Dendritic cell treated with granulocyte-macrophage colony-stimulating factor and Interleukin-4, amounts not matched to agents 40 ng/mL and 50 ng/mL, for 4 days (primary cell): ENCODE measurements at regions not wholly inside any gene's neighbourhood (a gene's known extent, or its start where the extent isn't known, plus 50 kb on each side); places are given as distances from the start of the nearest gene placed in this dataset.

Experiments
- H3K27ac Mint-ChIP-seq: one replicate; pipeline ENCODE4 v1.8.0; 2022; ENCODE audit warnings: mild to moderate bottlenecking, mixed read lengths
- H3K27me3 Mint-ChIP-seq: one replicate; pipeline ENCODE4 v1.8.0; 2022; ENCODE audit warnings: mild to moderate bottlenecking, mixed read lengths
- H3K36me3 Mint-ChIP-seq: one replicate; pipeline ENCODE4 v1.8.0; 2022; ENCODE audit warnings: low read depth, mixed read lengths
- H3K4me1 Mint-ChIP-seq: one replicate; pipeline ENCODE4 v1.8.0; 2022; ENCODE audit warnings: low read depth, mixed read lengths
- H3K4me3 Mint-ChIP-seq: one replicate; pipeline ENCODE4 v1.8.0; 2022; ENCODE audit warnings: mild to moderate bottlenecking, moderate library complexity, mixed read lengths
- H3K9me3 Mint-ChIP-seq: one replicate; pipeline ENCODE4 v1.8.0; 2022; ENCODE audit warnings: mixed read lengths
- intact Hi-C: fragments of 100-400 bp; cut with micrococcal nuclease; formaldehyde crosslinking; loops from one replicate; pipeline ENCODE4 v1.15.0; 2022

GRCh38 chr3:181302960-181303359 lies 313.4 kb upstream of the DNAJC19 start:
- no peaks in the 10 kb centered on the region for H3K36me3 Mint-ChIP-seq
- no peaks in the 10 kb centered on the region for H3K4me1 Mint-ChIP-seq
- intact Hi-C loops: no loop called here
- no peaks in the 10 kb centered on the region for H3K9me3 Mint-ChIP-seq
- H3K4me3 Mint-ChIP-seq: no peak overlapping the region
- no peak overlapping the region for H3K27ac Mint-ChIP-seq
- H3K27me3 Mint-ChIP-seq: no peaks in the 10 kb centered on the region

DNA sequence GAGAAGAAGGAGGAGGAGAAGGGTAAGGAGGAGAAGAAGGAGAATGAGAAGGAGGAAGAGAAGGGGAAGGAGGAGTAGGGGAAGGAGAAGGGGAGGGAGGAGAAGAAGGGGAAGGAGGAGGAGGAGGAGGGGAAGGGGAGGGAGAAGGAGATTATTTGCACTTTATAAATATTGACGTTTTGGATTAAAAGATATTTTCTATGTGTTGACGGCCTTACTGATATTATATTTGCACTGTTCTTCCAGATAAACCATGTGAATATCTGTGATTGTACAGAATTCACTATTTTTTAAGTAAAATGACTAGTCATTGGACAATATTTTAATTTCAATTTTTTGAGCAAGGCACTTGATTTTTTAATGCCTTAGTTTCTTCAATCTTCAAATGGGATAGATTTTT lies 310.5 kb upstream of the DNAJC19 start:
- intact Hi-C loops: no loop called here
- no peak overlapping the region for H3K27ac Mint-ChIP-seq
- H3K36me3 Mint-ChIP-seq: no peaks in the 10 kb centered on the region
- H3K4me1 Mint-ChIP-seq: no peaks in the 10 kb centered on the region
- no peaks in the 10 kb centered on the region for H3K9me3 Mint-ChIP-seq
- no peaks in the 10 kb centered on the region for H3K27me3 Mint-ChIP-seq
- H3K4me3 Mint-ChIP-seq: no peak overlapping the region

- Mint-ChIP-seq H3K9me3 (no peaks in the 10 kb centered on the region), H3K27ac (no peak overlapping the region), H3K27me3 (no peaks in the 10 kb centered on the region), H3K36me3 (no peaks in the 10 kb centered on the region), H3K4me3 (no peak overlapping the region), H3K4me1 (no peaks in the 10 kb centered on the region)
- intact Hi-C loops: no loop called here
Observed at GRCh38 chr3:181298421-181298820, 308.9 kb upstream of the DNAJC19 start.

DNA sequence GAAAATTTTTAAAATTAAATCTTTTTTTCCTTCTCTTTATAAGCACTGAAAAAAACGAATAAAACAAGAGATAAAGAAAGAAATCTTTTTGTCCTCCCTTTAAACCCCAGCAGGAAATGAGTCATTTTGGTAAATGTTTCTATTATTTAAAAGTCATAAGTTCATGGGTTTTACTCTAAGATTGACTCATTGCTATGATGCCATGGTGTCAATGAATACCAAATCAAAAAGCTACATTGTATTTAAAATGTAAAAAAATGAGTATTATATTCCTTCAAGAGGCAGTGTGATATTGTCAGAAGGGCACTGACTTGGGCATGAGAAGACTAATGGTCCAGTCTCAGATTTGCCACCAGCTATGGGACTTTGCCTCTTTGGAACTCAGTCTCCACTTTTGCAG lies 303.4 kb upstream of the DNAJC19 start:
- no peaks in the 10 kb centered on the region for H3K36me3 Mint-ChIP-seq
- H3K4me3 Mint-ChIP-seq: no peak overlapping the region
- no peaks in the 10 kb centered on the region for H3K4me1 Mint-ChIP-seq
- no peaks in the 10 kb centered on the region for H3K9me3 Mint-ChIP-seq
- no peak overlapping the region for H3K27ac Mint-ChIP-seq
- no peaks in the 10 kb centered on the region for H3K27me3 Mint-ChIP-seq
- intact Hi-C loops: no loop called here

- no peaks in the 10 kb centered on the region for H3K27me3 Mint-ChIP-seq
- no peaks in the 10 kb centered on the region for H3K9me3 Mint-ChIP-seq
- no peaks in the 10 kb centered on the region for H3K36me3 Mint-ChIP-seq
- intact Hi-C loops: no loop called here
- no peaks in the 10 kb centered on the region for H3K4me1 Mint-ChIP-seq
- H3K4me3 Mint-ChIP-seq: no peak overlapping the region
- no peak overlapping the region for H3K27ac Mint-ChIP-seq
Observed at GRCh38 chr3:181290941-181291340, 301.4 kb upstream of the DNAJC19 start.

GRCh38 chr3:181289306-181289705 lies 299.8 kb upstream of the DNAJC19 start:
- Mint-ChIP-seq H3K9me3 (no peaks in the 10 kb centered on the region), H3K27ac (no peak overlapping the region)
- intact Hi-C loops: no loop called here

DNA sequence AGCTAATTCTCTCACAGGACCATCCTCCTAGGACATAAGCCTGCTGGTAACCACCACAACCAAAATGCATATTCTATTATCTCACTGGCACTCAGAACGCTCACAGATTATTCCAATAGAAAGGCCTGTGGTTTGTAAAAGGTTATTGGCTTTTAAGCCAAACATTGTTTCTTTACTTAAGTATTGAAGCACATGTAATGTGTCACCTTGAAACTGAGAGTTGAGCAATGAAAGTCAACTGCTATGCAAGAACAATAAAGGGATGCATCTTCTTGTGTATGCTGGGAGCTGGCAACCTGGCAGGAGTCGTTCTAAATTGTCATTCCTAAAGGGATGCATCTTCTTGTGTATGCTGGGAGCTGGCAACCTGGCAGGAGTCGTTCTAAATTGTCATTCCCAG lies 298.6 kb upstream of the DNAJC19 start:
- Mint-ChIP-seq H3K27ac (no peak overlapping the region), H3K4me1 (no peaks in the 10 kb centered on the region), H3K9me3 (no peaks in the 10 kb centered on the region), H3K27me3 (no peaks in the 10 kb centered on the region), H3K4me3 (no peak overlapping the region), H3K36me3 (no peaks in the 10 kb centered on the region)
- intact Hi-C loops: no loop called here

More at GRCh38 chr3:181289306-181289705, 299.8 kb upstream of the DNAJC19 start:
- Mint-ChIP-seq H3K36me3 (no peaks in the 10 kb centered on the region), H3K4me1 (no peaks in the 10 kb centered on the region), H3K27me3 (no peaks in the 10 kb centered on the region), H3K4me3 (no peak overlapping the region)

GRCh38 chr3:181279239-181279565 lies 289.7 kb upstream of the DNAJC19 start:
- no peaks in the 10 kb centered on the region for H3K36me3 Mint-ChIP-seq
- H3K4me3 Mint-ChIP-seq: no peak overlapping the region
- no peaks in the 10 kb centered on the region for H3K27me3 Mint-ChIP-seq
- no peaks in the 10 kb centered on the region for H3K4me1 Mint-ChIP-seq
- H3K27ac Mint-ChIP-seq: no peak overlapping the region
- no peaks in the 10 kb centered on the region for H3K9me3 Mint-ChIP-seq
- intact Hi-C loops: no loop called here

DNA sequence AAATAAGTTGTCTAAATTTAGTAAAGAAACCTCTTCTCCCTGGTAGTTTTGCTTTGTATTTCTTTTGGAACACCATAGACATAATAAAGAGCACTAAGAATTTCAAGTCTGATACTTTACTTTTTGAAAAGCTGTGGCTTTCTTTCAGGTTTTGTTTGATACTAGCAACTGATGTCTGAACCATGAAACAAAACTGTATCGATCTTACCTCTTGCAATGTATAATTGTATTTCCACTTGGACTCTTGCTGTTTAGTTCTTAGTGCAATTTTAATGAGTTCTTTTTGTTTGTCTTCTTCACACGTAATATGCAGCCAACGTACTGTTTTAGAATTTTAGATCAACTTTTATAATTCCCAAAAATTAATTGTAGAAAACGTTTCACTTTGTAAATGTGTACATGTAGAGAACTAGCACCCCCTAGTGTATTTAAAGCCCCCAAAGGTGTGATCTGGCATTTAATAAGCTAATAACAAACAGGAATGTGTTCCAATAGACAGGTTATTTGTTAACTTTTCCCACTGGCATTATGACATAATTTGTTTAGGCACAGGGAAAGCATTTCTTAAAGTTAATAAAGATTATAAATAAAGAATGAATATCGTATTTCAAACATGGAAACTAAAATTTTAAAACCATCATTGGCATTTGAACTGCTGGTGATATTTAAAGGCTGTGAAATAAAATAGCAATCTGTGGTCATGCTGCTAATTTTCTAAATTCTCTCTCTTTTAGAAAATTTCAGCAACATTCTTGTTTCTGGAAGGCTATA lies 289.1 kb upstream of the DNAJC19 start:
- Mint-ChIP-seq H3K36me3 (no peaks in the 10 kb centered on the region), H3K27me3 (no peaks in the 10 kb centered on the region), H3K4me3 (no peak overlapping the region), H3K9me3 (no peaks in the 10 kb centered on the region), H3K4me1 (no peaks in the 10 kb centered on the region), H3K27ac (no peak overlapping the region)
- intact Hi-C loops: no loop called here

DNA sequence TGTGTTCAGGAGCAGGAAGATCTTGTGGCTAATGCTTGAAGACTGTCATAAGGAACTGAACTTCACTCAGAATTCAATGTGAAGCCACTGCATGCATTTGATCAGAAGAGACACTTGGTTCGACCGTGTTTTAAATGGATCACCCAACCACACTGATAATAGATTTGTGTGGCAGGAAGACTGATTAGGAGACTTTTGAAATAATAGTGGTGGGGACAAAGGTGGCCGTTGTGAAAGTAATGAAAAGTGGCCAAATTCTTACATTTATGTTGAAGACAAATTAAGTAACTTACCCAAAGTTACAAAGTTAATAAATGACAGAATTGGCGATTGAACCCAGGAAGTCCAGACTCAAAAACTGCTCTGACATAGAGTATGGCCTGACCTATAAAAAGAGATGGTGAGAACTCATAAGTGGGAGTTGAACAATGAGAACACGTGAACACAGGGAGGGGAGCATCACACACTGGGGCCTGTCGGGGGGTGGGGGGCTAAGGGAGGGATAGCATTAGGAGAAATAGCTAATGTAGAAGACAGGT lies 286.9 kb upstream of the DNAJC19 start:
- no peaks in the 10 kb centered on the region for H3K27me3 Mint-ChIP-seq
- H3K4me3 Mint-ChIP-seq: no peak overlapping the region
- H3K27ac Mint-ChIP-seq: no peak overlapping the region
- H3K9me3 Mint-ChIP-seq: no peaks in the 10 kb centered on the region
- no peaks in the 10 kb centered on the region for H3K4me1 Mint-ChIP-seq
- intact Hi-C loops: no loop called here
- no peaks in the 10 kb centered on the region for H3K36me3 Mint-ChIP-seq

GRCh38 chr3:181274025-181274424 lies 284.5 kb upstream of the DNAJC19 start:
- intact Hi-C loops: no loop called here
- Mint-ChIP-seq H3K4me3 (no peak overlapping the region), H3K27me3 (no peaks in the 10 kb centered on the region), H3K36me3 (no peaks in the 10 kb centered on the region), H3K4me1 (no peaks in the 10 kb centered on the region), H3K9me3 (no peaks in the 10 kb centered on the region), H3K27ac (no peak overlapping the region)

DNA sequence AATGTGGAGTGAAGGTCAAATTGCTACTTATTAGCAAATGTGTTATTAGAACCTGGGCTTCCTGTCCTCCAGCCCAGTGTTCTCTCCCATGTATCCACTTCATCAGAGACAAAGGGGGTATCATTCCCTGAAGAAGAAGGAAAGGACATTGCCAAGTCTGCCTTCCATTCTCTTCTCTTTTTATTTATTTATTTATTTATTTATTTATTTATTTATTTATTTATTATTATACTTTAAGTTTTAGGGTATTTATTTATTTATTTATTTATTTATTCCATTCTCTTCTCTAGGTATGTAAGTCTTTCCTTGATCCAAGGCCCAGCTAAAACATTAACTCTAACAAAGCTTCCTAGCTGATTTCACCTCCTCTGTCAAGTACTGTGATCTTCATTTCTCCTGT lies 277.8 kb upstream of the DNAJC19 start:
- no peaks in the 10 kb centered on the region for H3K36me3 Mint-ChIP-seq
- no peaks in the 10 kb centered on the region for H3K9me3 Mint-ChIP-seq
- no peak overlapping the region for H3K4me3 Mint-ChIP-seq
- H3K27me3 Mint-ChIP-seq: no peaks in the 10 kb centered on the region
- H3K27ac Mint-ChIP-seq: no peak overlapping the region
- H3K4me1 Mint-ChIP-seq: peaks cover 5% of the 10 kb centered on the region
- intact Hi-C loops: no loop called here

DNA sequence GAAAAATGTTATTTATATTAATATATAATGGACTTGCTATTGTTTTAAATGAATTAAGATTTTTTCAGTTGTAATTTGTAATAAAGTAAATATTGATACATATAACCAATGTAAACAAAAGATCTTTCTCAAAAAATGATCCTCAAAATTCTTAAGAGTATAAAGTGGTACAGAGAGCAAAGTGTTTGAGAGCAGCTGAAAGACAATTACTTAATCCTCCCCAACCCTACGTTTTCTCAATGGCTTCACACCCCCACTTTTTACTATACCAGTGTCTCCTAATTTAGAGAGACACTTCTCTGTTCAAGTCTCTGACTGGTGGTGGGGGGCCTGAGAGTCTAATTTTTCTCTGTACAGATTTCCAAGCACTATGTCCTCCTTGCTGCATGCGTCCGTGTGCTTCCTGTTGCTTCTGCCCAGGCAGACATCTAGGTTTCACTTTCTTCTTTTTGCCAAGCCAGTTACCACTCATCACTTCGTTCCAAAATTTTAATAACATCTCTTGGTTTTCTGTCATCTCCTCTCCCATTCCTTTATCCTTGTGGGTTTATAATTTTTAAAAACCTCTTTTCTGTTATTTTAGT lies 276.3 kb upstream of the DNAJC19 start:
- Mint-ChIP-seq H3K4me3 (no peak overlapping the region), H3K27ac (no peak overlapping the region), H3K4me1 (peaks cover 5% of the 10 kb centered on the region), H3K9me3 (no peaks in the 10 kb centered on the region), H3K36me3 (no peaks in the 10 kb centered on the region), H3K27me3 (no peaks in the 10 kb centered on the region)
- intact Hi-C loops: no loop called here

- Mint-ChIP-seq H3K27ac (no peak overlapping the region), H3K4me1 (peaks cover 5% of the 10 kb centered on the region), H3K27me3 (no peaks in the 10 kb centered on the region), H3K9me3 (peaks cover 9% of the 10 kb centered on the region), H3K36me3 (no peaks in the 10 kb centered on the region), H3K4me3 (no peak overlapping the region)
- intact Hi-C loops: no loop called here
Observed at GRCh38 chr3:181264486-181264885, 274.9 kb upstream of the DNAJC19 start.

DNA sequence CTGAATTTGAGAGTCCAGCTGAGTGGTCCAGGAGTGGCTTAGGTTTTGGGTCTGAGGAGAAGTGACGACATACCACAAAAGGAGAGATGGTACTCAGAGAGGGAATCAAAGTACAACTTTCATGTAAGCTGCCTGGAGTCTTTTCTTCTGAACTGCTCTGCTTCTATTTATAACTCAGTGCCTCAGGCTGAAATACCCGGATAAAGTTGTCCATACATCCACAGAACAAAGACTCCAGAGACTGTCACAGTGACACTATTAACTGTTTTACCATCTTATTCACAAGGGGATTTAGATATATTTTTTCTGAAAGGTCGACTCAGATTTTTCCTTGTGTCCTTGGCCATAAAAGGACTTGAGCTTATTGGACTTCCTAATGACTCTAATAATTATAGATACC lies 264.3 kb upstream of the DNAJC19 start:
- intact Hi-C loops: no loop called here
- no peaks in the 10 kb centered on the region for H3K27me3 Mint-ChIP-seq
- no peaks in the 10 kb centered on the region for H3K9me3 Mint-ChIP-seq
- no peaks in the 10 kb centered on the region for H3K36me3 Mint-ChIP-seq
- H3K4me3 Mint-ChIP-seq: no peak overlapping the region
- no peak overlapping the region for H3K27ac Mint-ChIP-seq
- H3K4me1 Mint-ChIP-seq: no peaks in the 10 kb centered on the region
